HFF-Myc (cell line): ENCODE measurements at regions not wholly inside any gene's neighbourhood (a gene's known extent, or its start where the extent isn't known, plus 50 kb on each side); places are given as distances from the start of the nearest gene placed in this dataset.

ENCODE experiments used
- DNase-seq: peaks from one replicate; pipeline ENCODE4 v3.0.0-alpha.2; 2011; ENCODE audit warnings: low read depth; ENCODE audit errors: extremely low read depth
- H3K4me3 ChIP-seq: replicated peaks from 2 replicates; pipeline ENCODE4 v1.5.1; 2011; ENCODE audit warnings: low read depth, mild to moderate bottlenecking, control low read depth, low read length
- CTCF ChIP-seq: IDR thresholded peaks from 2 replicates; pipeline ENCODE4 v1.5.1; 2012; ENCODE audit warnings: mild to moderate bottlenecking, low read depth, low read length, control low read depth; ENCODE audit errors: missing control alignments

DNA sequence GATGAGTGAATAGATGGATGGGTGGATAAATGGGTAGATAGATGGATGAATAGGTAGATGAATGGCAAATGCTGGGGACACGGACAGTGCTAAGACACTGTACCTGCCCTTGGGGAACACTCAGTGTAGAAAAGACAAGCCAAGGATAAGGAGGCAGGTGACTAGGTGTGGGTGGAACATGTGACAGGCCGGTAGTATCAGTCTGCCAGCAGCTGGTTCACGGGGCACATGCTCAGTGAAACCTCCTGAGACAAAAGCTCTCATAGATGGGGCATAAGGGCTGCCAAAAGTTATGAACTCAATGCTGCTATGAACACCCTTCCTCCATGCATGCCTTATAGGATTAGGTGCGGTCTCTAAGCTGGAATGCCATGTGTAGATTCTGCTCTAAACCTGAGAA is 71.0 kb downstream of the C5orf15 start:
- DNase-seq: no peak
- no peak overlapping the region for H3K4me3 ChIP-seq
- TF ChIP-seq CTCF: no peak

- H3K4me3 ChIP-seq: no peak overlapping the region
- DNase-seq: no peak
- no peak for TF ChIP-seq CTCF
These were observed 71.6 kb downstream of the C5orf15 start for GRCh38 chr5:133896873-133897272.

DNA sequence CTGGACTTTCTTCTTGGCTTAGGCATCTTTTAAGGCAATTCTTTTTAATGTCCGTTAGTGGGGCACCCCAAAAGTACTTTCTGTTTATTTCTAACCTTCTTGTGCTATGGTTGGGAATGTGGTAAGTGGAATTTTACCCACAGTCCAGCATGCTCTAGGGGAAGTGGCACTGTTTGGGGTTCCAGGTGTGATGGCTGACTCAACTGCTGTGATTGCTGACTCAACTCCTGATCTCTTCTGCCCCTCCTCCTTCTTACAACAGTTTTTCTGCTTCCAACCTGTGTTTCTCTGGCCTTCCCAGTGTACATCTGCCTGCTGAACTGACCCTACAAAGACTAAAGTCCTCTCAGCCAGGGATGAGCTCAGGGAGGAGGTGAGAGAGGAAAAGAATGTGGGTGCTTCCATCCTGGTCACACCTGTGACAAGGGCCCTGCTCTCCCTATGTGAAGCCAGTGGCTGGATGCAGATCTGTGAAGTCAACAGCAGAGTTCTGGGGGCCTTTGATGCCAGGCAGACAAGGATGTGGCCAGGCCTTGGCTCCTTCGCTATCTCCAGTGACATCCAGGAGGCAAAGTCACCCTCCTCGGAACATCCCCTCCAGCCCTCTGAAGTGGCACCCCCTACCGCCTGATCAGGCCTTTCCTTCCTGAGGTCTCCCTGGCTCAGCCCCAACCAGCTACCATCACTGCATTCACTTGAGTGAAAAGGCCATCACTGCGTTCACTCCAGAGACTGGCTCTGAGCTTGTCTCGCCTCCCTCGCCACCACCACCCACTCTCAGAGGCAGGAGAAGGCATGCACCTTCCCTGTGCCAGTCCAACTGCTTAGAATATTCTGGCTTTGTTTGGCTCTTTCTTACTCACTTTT is 72.2 kb downstream of the C5orf15 start:
- H3K4me3 ChIP-seq: no peak overlapping the region
- no peak for DNase-seq
- TF ChIP-seq CTCF: no peak

DNA sequence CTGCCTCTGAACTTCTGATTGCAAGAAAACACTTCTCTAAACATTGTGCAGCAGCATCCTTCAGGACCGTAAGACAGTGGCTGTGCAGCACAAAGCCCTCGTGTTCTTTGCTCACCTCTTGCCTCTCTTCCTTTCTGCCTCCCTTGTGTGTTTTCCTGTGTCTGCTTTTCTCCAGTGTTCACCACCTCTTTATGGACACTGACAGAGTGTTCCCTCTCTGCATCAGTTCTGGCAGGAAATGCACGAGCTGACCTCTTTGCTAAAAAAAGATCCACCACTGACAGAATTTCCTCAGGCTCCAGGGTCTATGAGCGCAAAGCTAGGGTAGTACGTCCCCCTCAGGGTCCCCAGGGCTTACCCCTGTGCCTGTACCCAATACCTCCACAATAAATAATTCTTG is 74.3 kb downstream of the C5orf15 start:
- TF ChIP-seq CTCF: no peak
- DNase-seq: no peak
- H3K4me3 ChIP-seq: no peak overlapping the region

GRCh38 chr5:133892774-133893173 is 75.7 kb downstream of the C5orf15 start:
- TF ChIP-seq CTCF: no peak
- no peak overlapping the region for H3K4me3 ChIP-seq
- no peak for DNase-seq

GRCh38 chr5:133892306-133892705 is 76.1 kb downstream of the C5orf15 start:
- no peak overlapping the region for H3K4me3 ChIP-seq
- no peak for TF ChIP-seq CTCF
- no peak for DNase-seq
